Activated T-cell treated with anti-CD3 and anti-CD28 coated beads for 48 hours (primary cell): ENCODE measurements at regions not wholly inside any gene's neighbourhood (a gene's known extent, or its start where the extent isn't known, plus 50 kb on each side); places are given as distances from the start of the nearest gene placed in this dataset.
"Not testable (repeated sequence)": the region's sequence is repeated elsewhere in the genome, so short reads cannot be mapped to it uniquely, and the experiment has no call there.

Experiments
- DNase-seq: peaks from one replicate; pipeline ENCODE4 v3.0.0-alpha.2; 2020; ENCODE audit warnings: low read depth

GRCh38 chr2:87608377-87609166 lies 139.3 kb upstream of the PLGLB2 start:
- not testable (repeated sequence) for DNase-seq

GRCh38 chr2:87610974-87611373 lies 136.9 kb upstream of the PLGLB2 start:
- not testable (repeated sequence) for DNase-seq

GRCh38 chr2:87611416-87611815 lies 136.5 kb upstream of the PLGLB2 start:
- not testable (repeated sequence) for DNase-seq

GRCh38 chr2:87611956-87612355 lies 135.9 kb upstream of the PLGLB2 start:
- not testable (repeated sequence) for DNase-seq

DNA sequence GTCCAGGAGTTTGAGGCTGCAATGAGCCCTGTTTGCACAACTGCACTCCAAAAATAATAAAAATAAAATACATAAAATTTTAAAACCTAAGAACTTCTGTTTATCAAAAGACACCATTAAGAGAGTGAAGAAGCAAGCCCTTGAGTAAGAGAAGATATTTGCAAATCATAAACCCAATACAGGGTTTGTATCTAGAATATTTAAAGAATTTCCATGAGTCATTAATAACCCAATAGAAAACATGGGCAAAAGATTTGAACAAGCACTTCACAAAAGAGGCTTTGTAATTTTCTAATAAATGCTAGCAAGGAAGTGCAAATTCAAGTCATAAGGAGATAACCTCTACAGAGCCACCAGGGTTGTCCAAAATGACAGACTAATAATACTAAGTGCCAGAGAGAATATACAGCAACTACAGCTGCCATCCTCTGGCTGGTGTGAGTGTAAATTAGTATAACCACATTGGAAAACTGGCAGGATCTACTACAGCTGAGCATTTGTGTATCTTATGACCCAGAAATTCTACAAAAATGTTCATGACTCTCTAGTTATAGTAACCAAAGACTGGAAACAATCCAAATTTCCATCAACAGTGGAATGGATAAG lies 133.0 kb upstream of the PLGLB2 start:
- not testable (repeated sequence) for DNase-seq

GRCh38 chr2:87619121-87619520 lies 128.8 kb upstream of the PLGLB2 start:
- DNase-seq = not testable (repeated sequence)

DNA sequence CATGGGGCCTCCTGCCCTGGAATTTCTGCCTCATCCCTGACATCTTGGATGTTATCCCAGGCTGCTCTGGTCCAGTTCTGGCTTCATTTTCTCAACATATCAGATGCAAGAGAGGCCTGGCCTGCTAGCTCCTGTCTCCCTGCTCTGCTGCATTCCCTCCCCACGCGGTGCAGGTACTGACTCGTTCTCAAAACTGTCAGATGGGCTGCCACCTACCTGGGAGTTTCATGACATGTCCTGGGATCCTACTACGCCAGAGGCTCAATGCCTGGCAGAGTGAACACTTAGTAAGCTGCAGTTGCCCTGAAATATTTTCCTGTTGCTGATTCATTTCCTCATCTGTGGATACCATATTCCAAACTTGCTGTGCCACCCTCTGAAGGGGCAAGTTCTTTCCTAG lies 126.7 kb upstream of the PLGLB2 start:
- DNase-seq = not testable (repeated sequence)

GRCh38 chr2:87622720-87623119 lies 125.2 kb upstream of the PLGLB2 start:
- not testable (repeated sequence) for DNase-seq

GRCh38 chr2:87629491-87630458 lies 118.1 kb upstream of the PLGLB2 start:
- DNase-seq = not testable (repeated sequence)

GRCh38 chr2:87630892-87631291 lies 117.0 kb upstream of the PLGLB2 start:
- not testable (repeated sequence) for DNase-seq

- not testable (repeated sequence) for DNase-seq
Measured at GRCh38 chr2:87631402-87631801, 116.5 kb upstream of the PLGLB2 start.

DNA sequence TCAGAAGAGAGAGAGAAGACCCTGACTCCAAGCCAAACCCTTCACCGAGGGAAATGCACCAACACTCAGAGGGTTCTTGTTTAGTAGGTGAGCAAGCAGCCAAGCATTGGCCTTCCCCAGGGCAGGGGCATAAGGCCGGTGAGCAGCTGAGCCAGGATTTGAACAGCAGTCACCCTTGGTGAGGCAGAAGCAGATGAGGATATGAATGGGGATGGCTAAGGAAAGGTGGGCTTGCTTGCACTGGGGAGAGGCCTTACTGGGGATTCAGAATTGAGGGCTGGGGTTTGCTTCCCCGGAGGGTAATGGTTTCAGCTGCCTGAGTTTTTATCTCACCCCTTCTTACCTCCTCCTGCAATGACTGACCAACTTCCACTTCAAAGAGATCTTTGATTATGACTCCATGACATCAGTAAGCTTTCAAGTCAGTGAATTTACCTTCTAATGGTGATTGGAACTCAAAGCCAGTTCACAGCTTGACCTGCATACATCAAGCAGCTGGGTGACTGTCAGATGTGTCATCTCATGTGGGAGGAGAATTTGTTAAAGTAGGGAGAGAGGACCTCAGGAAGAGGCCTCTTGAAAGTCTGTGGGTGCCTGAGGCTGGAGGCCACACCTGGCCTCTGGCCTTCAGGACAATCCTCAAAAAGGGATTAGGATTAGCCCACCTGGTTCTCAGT lies 114.5 kb upstream of the PLGLB2 start:
- not testable (repeated sequence) for DNase-seq

DNA sequence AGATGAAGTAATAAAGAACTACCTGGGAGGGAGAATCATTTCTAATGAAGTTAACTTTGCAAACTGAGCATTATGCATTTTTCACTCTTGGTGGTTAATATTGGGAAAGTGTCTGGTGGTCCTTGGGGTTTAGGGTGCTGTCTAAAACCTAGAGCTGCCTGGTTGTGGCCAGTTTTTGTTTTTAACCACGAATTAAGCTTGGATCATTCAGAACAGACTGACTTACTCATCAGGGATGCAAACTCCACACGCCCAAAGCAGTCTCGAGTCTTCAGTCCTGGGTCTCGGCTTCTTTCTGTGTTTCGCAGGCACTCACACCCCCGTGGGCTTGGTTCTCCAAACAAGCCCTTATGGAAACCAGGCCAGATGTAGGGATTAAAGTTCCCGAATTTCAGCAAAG lies 113.8 kb upstream of the PLGLB2 start:
- not testable (repeated sequence) for DNase-seq

DNA sequence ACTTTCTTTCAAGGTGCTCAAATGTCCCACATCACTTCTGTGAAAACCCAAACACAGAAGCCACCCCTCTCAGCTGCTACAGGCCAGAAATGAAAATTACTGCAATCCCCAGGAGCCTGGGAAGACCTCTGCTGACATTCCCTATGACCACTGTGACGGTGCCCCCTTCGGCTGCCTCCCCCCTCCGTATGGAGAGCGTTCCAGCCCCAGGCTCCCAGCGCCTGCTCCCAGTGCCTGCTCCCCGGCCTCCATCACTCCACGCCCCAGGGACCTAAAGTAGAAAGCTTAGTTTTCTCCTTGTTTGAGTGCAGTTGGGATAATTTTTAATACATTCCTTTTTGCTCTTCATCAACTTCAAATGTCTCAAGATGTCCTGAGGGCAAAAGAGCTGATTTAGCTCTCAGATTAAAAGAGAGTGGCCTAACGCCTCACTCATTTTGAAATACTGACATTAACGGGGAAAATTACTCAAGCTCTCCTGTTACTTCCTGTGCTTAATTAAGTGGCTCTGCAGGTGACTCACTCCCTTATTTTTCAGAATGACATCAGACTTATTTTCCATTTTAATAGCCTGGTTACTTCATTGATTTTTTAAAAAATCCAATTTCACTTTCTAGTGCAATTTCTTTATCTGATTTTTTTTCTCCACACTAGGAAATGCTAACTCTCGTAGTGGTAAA lies 112.8 kb upstream of the PLGLB2 start:
- not testable (repeated sequence) for DNase-seq

- not testable (repeated sequence) for DNase-seq
Measured at GRCh38 chr2:87636246-87636645, 111.6 kb upstream of the PLGLB2 start.

- DNase-seq = not testable (repeated sequence)
Measured at GRCh38 chr2:87636735-87637134, 111.2 kb upstream of the PLGLB2 start.

GRCh38 chr2:87637249-87637990 lies 110.5 kb upstream of the PLGLB2 start:
- not testable (repeated sequence) for DNase-seq

DNA sequence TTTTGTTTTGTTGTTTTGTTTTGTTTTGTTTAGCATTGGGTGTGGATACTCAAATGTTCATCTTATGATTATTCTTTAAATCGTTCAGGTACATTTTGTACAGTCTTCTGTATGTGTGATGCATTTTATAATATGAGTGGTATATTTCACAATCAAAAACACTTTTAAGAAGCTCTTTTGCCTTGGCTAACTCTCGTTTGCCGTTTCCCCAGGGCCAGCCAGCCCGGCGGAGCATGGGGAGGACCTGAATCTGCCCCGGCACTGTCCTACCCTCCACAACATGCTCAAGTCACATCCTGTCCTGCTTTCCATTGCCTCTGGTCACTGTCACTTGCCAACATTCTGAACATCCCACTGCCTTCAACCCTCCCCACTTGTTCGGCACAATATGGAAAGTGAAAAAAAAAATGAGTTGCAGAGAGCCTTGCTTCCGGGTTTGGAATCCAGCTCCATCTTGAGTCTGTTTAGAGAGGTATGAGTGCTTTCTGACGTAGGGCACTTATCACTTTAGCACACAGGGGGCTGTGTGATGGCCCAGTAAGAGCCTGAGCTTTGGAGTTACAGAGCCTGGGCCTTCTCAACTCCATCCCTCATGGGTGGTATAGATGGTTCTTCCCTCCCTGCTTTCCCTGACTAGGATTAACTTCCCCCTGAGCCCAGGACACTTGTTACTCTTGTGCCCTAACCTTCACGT lies 109.6 kb upstream of the PLGLB2 start:
- DNase-seq = not testable (repeated sequence)

- not testable (repeated sequence) for DNase-seq
Measured at GRCh38 chr2:87638872-87639271, 109.0 kb upstream of the PLGLB2 start.
